Upper lobe of right lung (tissue), 1 donor: ENCODE measurements at regions not wholly inside any gene's neighbourhood (a gene's known extent, or its start where the extent isn't known, plus 50 kb on each side); places are given as distances from the start of the nearest gene placed in this dataset.

Source experiments
- ATAC-seq: fragments of 200-7000 bp; cut with Tn5 transposase; one replicate; pipeline ENCODE4 v1.9.1; 2020; ENCODE audit warnings: mild to moderate bottlenecking, moderate library complexity
- DNase-seq: peaks from one replicate; pipeline ENCODE4 v3.0.0-alpha.2; 2020
- H3K27ac ChIP-seq: fragments of 200-600 bp; one replicate; pipeline ENCODE4 v1.8.0; 2022
- H3K27me3 ChIP-seq: fragments of 200-600 bp; one replicate; pipeline ENCODE4 v1.8.0; 2022; ENCODE audit warnings: mild to moderate bottlenecking
- H3K36me3 ChIP-seq: fragments of 200-600 bp; one replicate; pipeline ENCODE4 v1.8.0; 2022
- H3K4me1 ChIP-seq: fragments of 200-600 bp; one replicate; pipeline ENCODE4 v1.8.0; 2022
- H3K4me3 ChIP-seq: fragments of 200-600 bp; one replicate; pipeline ENCODE4 v1.8.0; 2022; ENCODE audit warnings: mild to moderate bottlenecking
- H3K9me3 ChIP-seq: fragments of 200-600 bp; one replicate; pipeline ENCODE4 v1.8.0; 2022
- intact Hi-C: fragments of 100-400 bp; cut with DNase I; formaldehyde crosslinking; loops from one replicate; pipeline ENCODE4 v1.11.0; 2022
- TF ChIP-seq, protein P1 (sequence below): fragments of 200-600 bp; IDR thresholded peaks from one replicate; pipeline ENCODE4 v1.8.0; 2022; ENCODE audit warnings: antibody characterized with exemption
- donor health status: DM: no; HTN: yes; CAD: no; lungs with severe emphysema.

DNA sequence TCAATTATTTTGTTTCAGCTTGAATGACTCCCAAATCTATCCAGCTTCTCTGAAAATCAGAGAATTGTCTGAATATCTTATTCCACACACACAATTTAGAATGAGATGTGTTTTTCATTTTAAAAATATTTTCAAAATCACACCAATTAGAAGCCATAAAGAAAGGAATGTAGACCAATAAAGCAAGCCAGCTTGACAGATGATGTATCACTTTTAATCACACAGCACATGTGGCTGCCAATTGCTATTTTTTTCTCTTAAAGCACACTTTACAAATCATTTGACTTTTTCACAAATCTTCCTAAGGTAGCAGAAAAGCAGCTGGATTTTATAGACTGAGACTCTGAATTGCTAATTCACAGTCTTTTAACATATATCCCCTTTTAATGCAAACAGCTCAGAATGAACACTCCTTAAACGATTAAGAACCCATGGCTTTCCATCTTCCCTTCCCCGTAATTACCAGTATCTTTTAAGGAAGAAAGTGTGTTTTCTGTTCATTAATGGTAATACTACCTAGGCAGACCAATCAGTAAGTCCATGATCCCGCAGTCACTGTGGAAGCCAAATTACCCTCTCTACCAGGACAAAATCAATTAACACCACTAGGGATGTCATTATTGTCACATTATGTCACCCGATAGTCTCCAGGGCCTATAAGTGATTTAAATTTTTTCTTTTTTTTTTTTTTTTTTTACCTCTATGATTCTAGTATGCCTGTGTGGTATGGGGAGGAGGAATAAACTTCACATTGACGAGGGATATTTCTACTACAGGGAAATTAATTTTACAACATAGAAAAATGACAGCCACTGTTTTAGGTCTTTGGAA lies 250.0 kb upstream of the VEPH1 start:
- no peaks in the 10 kb centered on the region for H3K36me3 ChIP-seq
- H3K4me1 ChIP-seq, result no peaks in the 10 kb centered on the region
- no peak for DNase-seq
- no peaks in the 10 kb centered on the region for H3K27me3 ChIP-seq
- H3K4me3 ChIP-seq, result no peak overlapping the region
- ATAC-seq, result no peak
- intact Hi-C loops, result no loop called here
- H3K9me3 ChIP-seq, result no peaks in the 10 kb centered on the region
- TF ChIP-seq, protein P1, sequence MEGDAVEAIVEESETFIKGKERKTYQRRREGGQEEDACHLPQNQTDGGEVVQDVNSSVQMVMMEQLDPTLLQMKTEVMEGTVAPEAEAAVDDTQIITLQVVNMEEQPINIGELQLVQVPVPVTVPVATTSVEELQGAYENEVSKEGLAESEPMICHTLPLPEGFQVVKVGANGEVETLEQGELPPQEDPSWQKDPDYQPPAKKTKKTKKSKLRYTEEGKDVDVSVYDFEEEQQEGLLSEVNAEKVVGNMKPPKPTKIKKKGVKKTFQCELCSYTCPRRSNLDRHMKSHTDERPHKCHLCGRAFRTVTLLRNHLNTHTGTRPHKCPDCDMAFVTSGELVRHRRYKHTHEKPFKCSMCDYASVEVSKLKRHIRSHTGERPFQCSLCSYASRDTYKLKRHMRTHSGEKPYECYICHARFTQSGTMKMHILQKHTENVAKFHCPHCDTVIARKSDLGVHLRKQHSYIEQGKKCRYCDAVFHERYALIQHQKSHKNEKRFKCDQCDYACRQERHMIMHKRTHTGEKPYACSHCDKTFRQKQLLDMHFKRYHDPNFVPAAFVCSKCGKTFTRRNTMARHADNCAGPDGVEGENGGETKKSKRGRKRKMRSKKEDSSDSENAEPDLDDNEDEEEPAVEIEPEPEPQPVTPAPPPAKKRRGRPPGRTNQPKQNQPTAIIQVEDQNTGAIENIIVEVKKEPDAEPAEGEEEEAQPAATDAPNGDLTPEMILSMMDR, result no peak
- H3K27ac ChIP-seq, result no peak overlapping the region

DNA sequence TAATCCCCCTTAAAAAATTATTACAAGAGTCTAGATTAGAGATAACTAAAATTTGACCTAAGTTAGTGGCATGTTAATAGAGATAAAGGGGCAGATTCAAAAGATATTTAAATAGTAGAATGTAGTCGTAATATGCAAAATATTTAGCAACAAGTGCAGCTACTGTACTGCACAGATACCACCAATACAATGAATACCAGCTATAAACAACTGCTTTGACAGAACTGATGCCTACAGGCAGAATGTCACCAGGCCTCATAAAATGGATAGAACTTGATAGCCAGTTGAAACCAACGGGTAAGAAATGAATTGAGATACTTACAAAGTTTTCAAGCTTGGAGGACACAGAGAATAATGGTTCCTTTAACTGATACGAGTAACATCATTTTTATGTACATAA lies 249.3 kb upstream of the VEPH1 start:
- TF ChIP-seq, protein P1, result no peak
- H3K4me1 ChIP-seq, result no peaks in the 10 kb centered on the region
- H3K36me3 ChIP-seq, result no peaks in the 10 kb centered on the region
- H3K9me3 ChIP-seq, result no peaks in the 10 kb centered on the region
- no peaks in the 10 kb centered on the region for H3K27me3 ChIP-seq
- ATAC-seq (no peak), DNase-seq (no peak)
- H3K4me3 ChIP-seq, result no peak overlapping the region
- no peak overlapping the region for H3K27ac ChIP-seq
- intact Hi-C loops, result no loop called here

DNA sequence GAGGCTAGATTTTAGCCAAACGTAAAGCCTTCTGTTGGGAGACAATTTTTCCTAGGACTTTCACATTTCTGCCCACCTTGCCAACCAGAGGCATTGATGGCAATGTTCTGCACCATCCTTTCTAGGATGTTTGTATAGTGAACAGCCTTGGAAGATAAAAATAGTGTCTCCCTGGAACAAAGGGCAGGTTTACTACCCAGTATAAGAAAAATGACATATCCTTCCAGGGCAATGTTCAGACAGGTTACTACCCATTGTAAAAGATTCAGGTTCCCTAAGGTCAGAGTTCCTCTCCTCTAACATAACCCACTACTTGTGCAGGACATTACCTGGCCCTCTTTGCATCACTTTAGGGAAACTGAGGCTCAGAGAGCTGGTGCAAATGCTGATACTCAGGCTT lies 248.2 kb upstream of the VEPH1 start:
- Histone ChIP-seq H3K4me3 (no peak overlapping the region), H3K9me3 (no peaks in the 10 kb centered on the region), H3K27me3 (no peaks in the 10 kb centered on the region), H3K27ac (no peak overlapping the region), H3K36me3 (no peaks in the 10 kb centered on the region), H3K4me1 (no peaks in the 10 kb centered on the region)
- TF ChIP-seq, protein P1, result no peak
- intact Hi-C loops, result no loop called here
- DNase-seq, result no peak
- no peak for ATAC-seq

DNA sequence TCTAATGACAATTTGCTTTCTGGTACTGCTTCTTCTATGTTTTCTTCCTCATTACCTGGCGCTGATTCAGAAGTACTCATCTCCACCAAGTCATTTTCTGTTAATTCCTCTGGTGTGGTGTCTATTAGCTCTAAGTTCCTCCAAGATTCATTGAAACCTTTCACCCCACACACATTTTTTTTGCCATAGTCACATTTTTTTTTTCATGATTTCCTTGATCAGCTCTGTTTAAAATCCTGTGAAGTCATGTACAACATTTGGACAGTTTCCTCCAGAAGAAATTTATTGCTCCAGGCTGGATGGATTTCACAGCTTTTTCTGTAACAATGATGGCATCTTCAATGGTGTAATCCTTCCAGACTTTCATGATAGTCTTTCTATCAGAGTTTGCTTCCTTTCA lies 243.2 kb upstream of the VEPH1 start:
- no peaks in the 10 kb centered on the region for H3K4me1 ChIP-seq
- ATAC-seq (no peak), DNase-seq (no peak)
- no peaks in the 10 kb centered on the region for H3K36me3 ChIP-seq
- intact Hi-C loops, result no loop called here
- no peaks in the 10 kb centered on the region for H3K9me3 ChIP-seq
- no peak overlapping the region for H3K4me3 ChIP-seq
- TF ChIP-seq, protein P1, result no peak
- no peaks in the 10 kb centered on the region for H3K27me3 ChIP-seq
- no peak overlapping the region for H3K27ac ChIP-seq

DNA sequence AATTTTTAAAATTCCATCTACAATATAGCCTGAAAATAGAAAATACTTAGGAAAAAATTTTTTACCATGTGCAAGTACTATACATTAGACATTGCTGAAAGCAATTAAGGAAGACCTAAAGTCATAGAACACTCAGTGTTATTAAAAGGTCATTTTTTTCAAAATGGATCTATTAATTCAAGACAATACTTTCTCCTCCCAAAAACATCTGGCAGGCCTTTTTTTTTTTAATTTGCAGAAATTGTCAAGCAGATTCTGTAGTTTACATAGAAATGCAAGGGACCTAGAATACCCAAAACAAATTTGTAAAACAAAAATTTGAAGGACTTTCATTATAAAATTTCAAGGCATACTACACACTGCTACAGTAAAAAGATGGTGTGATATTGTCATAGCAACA lies 238.4 kb upstream of the VEPH1 start:
- intact Hi-C loops, result no loop called here
- Histone ChIP-seq H3K4me3 (no peak overlapping the region), H3K27ac (no peak overlapping the region), H3K9me3 (no peaks in the 10 kb centered on the region), H3K27me3 (no peaks in the 10 kb centered on the region), H3K36me3 (no peaks in the 10 kb centered on the region), H3K4me1 (no peaks in the 10 kb centered on the region)
- ATAC-seq, result no peak
- TF ChIP-seq, protein P1, result no peak
- DNase-seq, result no peak
